Panc1 (cell line): ENCODE measurements at regions not wholly inside any gene's neighbourhood (a gene's known extent, or its start where the extent isn't known, plus 50 kb on each side); places are given as distances from the start of the nearest gene placed in this dataset.

Experiments used
- ATAC-seq: fragments of 200-7000 bp; cut with Tn5 transposase; 2 replicates; pipeline ENCODE4 v1.9.1; 2020; ENCODE audit warnings: mild to moderate bottlenecking, moderate library complexity
- BruUV-seq: library from RNA; stranded (reverse); fragments of 400-500 nt; replicated peaks from 2 replicates; lab custom pipeline; 2021; lab: Mats Ljungman, UMichigan
- CTCF ChIA-PET: fragments of 300-600 bp; sonication (Branson Sonifier 250); formaldehyde crosslinking; loops from one replicate; lab custom pipeline; 2022; ENCODE audit warnings: antibody characterized with exemption; lab: Charles Lee
- POLR2A ChIA-PET: fragments of 300-600 bp; sonication (Branson Sonifier 250); formaldehyde crosslinking; loops from one replicate; lab custom pipeline; 2022; ENCODE audit warnings: antibody characterized with exemption; lab: Charles Lee
- DNase-seq: peaks from one replicate; pipeline ENCODE4 v3.0.0-alpha.2; 2010; ENCODE audit warnings: low read depth, low spot score
- H3K27ac ChIP-seq: 2 replicates; pipeline ENCODE4 v1.5.1; 2011; ENCODE audit warnings: mild to moderate bottlenecking, low read length, inconsistent platforms
- H3K27me3 ChIP-seq: fragments of 200-500 bp; sonication (Bioruptor generic); 2 replicates; pipeline ENCODE4 v1.6.0; 2014; ENCODE audit warnings: low read length, inconsistent platforms; ENCODE audit not compliant: control insufficient read depth, insufficient read depth
- H3K36me3 ChIP-seq: fragments of 200-500 bp; sonication (Bioruptor generic); 2 replicates; pipeline ENCODE4 v1.5.1; 2014; ENCODE audit warnings: inconsistent platforms, mild to moderate bottlenecking, low read length, moderate library complexity; ENCODE audit not compliant: control insufficient read depth, insufficient read depth
- H3K4me1 ChIP-seq: 2 replicates; pipeline ENCODE4 v1.5.1; 2011; ENCODE audit warnings: inconsistent platforms, mild to moderate bottlenecking, low read length, moderate library complexity; ENCODE audit not compliant: control insufficient read depth, insufficient read depth
- H3K4me3 ChIP-seq, 2 experiments: 2 replicates each; pipeline ENCODE4 v1.5.1; 2011 to 2012; ENCODE audit warnings: low read depth in 2 of 2, low read length in 2 of 2, mild to moderate bottlenecking in 2 of 2, inconsistent platforms in 1 of 2, moderate library complexity in 1 of 2
- H3K9me3 ChIP-seq: fragments of 200-500 bp; sonication (Bioruptor generic); 2 replicates; pipeline ENCODE4 v1.5.1; 2014; ENCODE audit warnings: low read depth, mild to moderate bottlenecking, inconsistent platforms, low read length, moderate library complexity; ENCODE audit not compliant: control insufficient read depth, insufficient read depth
- POLR2AphosphoS5 ChIP-seq: IDR thresholded peaks from 2 replicates; pipeline ENCODE4 v1.6.1; 2012; ENCODE audit warnings: mild to moderate bottlenecking, low read depth, low read length, moderate library complexity
- SIN3A ChIP-seq: IDR thresholded peaks from 2 replicates; pipeline ENCODE4 v1.6.1; 2012; ENCODE audit warnings: low read depth, mild to moderate bottlenecking, low read length, moderate library complexity, borderline replicate concordance; ENCODE audit not compliant: insufficient read depth
- TCF7L2 ChIP-seq: IDR thresholded peaks from 2 replicates; pipeline ENCODE4 v1.6.1; 2011; ENCODE audit warnings: mild to moderate bottlenecking, low read depth, low read length, inconsistent platforms
- in situ Hi-C: cut with HindIII; loops from 2 replicates; pipeline ENCODE4 v1.10.0; 2016; ENCODE audit warnings: low sequenced_read_pairs, low pct_unique_long_range_greater_than_20kb
- intact Hi-C: fragments of 100-400 bp; cut with micrococcal nuclease; formaldehyde crosslinking; loops from one replicate; pipeline ENCODE4 v1.10.0; 2022; ENCODE audit not compliant: unreplicated experiment
- TF ChIP-seq, protein P1 (sequence below), 2 experiments: IDR thresholded peaks; 2 replicates each; pipeline ENCODE4 v1.6.1; 2011 to 2012; ENCODE audit warnings: low read depth in 2 of 2, control low read depth in 1 of 2, low read length in 1 of 2, mild to moderate bottlenecking in 1 of 2, moderate library complexity in 1 of 2; ENCODE audit not compliant: insufficient read depth in 1 of 2
- TF ChIP-seq, protein P2 (sequence below): fragments of 450-650 bp; IDR thresholded peaks from 2 replicates; pipeline ENCODE4 v1.5.1; 2017; ENCODE audit warnings: mild to moderate bottlenecking

DNA sequence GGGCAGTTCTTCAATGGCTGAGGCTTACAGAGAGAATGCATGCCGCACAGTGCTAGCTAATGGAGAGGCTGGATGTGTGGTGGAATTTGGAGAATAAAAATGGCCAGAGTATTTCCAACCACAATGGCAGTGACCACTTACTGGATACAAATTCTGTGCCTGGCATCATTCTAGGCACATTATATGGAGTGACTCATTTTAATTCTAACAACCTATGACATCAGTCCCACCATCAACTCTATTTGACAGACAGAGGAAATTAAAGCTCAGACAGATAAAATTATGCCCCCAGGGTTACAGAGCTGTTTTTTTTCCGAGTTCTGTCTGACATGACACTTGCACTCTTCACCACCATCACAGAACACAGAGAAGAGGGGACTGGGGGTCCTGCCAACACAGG lies 105.6 kb upstream of the IL12B start:
- Histone ChIP-seq H3K36me3 (no peaks in the 10 kb centered on the region), H3K4me1 (no peaks in the 10 kb centered on the region), H3K4me3 (no peak overlapping the region), H3K27ac (no peak overlapping the region), H3K9me3 (no peaks in the 10 kb centered on the region), H3K27me3 (peaks cover 3% of the 10 kb centered on the region)
- intact Hi-C loops (no loop called here), in situ Hi-C loops (no loop called here)
- ATAC-seq, result no peak
- ChIA-PET POLR2A (interaction anchor here (0.6 kb wide), 1 partner anchor 682 kb away, joined by 3 read pairs; no protein-coding TSS in a partner anchor), CTCF (interaction anchor here (0.6 kb wide), 1 partner anchor 18 kb away, joined by 3 read pairs; no protein-coding TSS in a partner anchor)
- no peak for DNase-seq
- BruUV-seq, result no TSS peak
- TF ChIP-seq, protein P1, sequence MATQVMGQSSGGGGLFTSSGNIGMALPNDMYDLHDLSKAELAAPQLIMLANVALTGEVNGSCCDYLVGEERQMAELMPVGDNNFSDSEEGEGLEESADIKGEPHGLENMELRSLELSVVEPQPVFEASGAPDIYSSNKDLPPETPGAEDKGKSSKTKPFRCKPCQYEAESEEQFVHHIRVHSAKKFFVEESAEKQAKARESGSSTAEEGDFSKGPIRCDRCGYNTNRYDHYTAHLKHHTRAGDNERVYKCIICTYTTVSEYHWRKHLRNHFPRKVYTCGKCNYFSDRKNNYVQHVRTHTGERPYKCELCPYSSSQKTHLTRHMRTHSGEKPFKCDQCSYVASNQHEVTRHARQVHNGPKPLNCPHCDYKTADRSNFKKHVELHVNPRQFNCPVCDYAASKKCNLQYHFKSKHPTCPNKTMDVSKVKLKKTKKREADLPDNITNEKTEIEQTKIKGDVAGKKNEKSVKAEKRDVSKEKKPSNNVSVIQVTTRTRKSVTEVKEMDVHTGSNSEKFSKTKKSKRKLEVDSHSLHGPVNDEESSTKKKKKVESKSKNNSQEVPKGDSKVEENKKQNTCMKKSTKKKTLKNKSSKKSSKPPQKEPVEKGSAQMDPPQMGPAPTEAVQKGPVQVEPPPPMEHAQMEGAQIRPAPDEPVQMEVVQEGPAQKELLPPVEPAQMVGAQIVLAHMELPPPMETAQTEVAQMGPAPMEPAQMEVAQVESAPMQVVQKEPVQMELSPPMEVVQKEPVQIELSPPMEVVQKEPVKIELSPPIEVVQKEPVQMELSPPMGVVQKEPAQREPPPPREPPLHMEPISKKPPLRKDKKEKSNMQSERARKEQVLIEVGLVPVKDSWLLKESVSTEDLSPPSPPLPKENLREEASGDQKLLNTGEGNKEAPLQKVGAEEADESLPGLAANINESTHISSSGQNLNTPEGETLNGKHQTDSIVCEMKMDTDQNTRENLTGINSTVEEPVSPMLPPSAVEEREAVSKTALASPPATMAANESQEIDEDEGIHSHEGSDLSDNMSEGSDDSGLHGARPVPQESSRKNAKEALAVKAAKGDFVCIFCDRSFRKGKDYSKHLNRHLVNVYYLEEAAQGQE (IDR thresholded peaks at IDR 0.05; ENCODE audit: insufficient read depth in 1 of 2, low read depth in 2 of 2, low read length in 1 of 2), result no peak

DNA sequence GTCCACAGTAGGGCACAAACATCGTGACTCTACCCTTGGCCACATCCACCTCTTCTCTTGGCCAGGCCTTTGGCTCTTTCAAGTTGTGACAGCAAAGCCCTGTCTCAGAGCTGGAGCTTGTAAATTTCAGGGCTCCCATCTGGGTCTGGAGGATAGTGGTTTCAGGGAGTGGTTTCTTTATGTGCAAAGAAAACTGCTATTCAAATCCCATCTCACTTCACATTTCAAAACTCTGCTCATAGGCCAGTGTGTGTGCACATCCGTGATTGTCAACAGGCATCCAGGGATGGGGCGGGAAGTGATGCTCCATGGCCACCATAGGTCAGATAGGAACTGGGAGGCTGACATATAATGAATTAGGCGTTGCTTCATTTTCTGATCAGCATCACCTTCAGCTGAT lies 107.8 kb upstream of the IL12B start:
- Histone ChIP-seq H3K9me3 (no peaks in the 10 kb centered on the region), H3K4me1 (no peaks in the 10 kb centered on the region), H3K4me3 (no peak overlapping the region), H3K27me3 (peaks cover 3% of the 10 kb centered on the region; the same call in 1 of the 2 replicates), H3K27ac (no peak overlapping the region), H3K36me3 (no peaks in the 10 kb centered on the region)
- in situ Hi-C loops, result no loop called here
- ChIA-PET CTCF (no interaction called here), POLR2A (no interaction called here)
- no TSS peak for BruUV-seq
- ATAC-seq (no peak), DNase-seq (no peak)
- TF ChIP-seq, protein P2, sequence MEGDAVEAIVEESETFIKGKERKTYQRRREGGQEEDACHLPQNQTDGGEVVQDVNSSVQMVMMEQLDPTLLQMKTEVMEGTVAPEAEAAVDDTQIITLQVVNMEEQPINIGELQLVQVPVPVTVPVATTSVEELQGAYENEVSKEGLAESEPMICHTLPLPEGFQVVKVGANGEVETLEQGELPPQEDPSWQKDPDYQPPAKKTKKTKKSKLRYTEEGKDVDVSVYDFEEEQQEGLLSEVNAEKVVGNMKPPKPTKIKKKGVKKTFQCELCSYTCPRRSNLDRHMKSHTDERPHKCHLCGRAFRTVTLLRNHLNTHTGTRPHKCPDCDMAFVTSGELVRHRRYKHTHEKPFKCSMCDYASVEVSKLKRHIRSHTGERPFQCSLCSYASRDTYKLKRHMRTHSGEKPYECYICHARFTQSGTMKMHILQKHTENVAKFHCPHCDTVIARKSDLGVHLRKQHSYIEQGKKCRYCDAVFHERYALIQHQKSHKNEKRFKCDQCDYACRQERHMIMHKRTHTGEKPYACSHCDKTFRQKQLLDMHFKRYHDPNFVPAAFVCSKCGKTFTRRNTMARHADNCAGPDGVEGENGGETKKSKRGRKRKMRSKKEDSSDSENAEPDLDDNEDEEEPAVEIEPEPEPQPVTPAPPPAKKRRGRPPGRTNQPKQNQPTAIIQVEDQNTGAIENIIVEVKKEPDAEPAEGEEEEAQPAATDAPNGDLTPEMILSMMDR, result no peak
- TF ChIP-seq SIN3A (no peak), POLR2AphosphoS5 (no peak), TCF7L2 (no peak)
- TF ChIP-seq, protein P1 (IDR thresholded peaks at IDR 0.05; ENCODE audit: insufficient read depth in 1 of 2, low read depth in 2 of 2, low read length in 1 of 2), result no peak
- intact Hi-C loops, result no loop called here
